Thyroid gland (tissue), 4 donors: ENCODE measurements at regions not wholly inside any gene's neighbourhood (a gene's known extent, or its start where the extent isn't known, plus 50 kb on each side); places are given as distances from the start of the nearest gene placed in this dataset.

ENCODE experiments used
- POLR2A ChIP-seq, 2 donors: fragments of 450-650 bp; IDR thresholded peaks; one replicate each; pipeline ENCODE4 v1.6.1; 2017; ENCODE audit warnings: antibody characterized with exemption in 2 of 2, mild to moderate bottlenecking in 2 of 2, moderate library complexity in 1 of 2
- TF ChIP-seq, protein P1 (sequence below), 6 experiments: fragments of 200-600 bp in 3 of 6; fragments of 450-650 bp in 3 of 6; sonication (generic) in 3 of 6; IDR thresholded peaks; one replicate each; pipeline ENCODE4 v1.5.1; 2016 to 2019; ENCODE audit warnings: antibody characterized with exemption in 6 of 6, mild to moderate bottlenecking in 2 of 6, inconsistent platforms in 1 of 6, moderate library complexity in 1 of 6

GRCh38 chr4:59676389-59676788 lies 1523.7 kb upstream of the ADGRL3 start:
- TF ChIP-seq, protein P1, sequence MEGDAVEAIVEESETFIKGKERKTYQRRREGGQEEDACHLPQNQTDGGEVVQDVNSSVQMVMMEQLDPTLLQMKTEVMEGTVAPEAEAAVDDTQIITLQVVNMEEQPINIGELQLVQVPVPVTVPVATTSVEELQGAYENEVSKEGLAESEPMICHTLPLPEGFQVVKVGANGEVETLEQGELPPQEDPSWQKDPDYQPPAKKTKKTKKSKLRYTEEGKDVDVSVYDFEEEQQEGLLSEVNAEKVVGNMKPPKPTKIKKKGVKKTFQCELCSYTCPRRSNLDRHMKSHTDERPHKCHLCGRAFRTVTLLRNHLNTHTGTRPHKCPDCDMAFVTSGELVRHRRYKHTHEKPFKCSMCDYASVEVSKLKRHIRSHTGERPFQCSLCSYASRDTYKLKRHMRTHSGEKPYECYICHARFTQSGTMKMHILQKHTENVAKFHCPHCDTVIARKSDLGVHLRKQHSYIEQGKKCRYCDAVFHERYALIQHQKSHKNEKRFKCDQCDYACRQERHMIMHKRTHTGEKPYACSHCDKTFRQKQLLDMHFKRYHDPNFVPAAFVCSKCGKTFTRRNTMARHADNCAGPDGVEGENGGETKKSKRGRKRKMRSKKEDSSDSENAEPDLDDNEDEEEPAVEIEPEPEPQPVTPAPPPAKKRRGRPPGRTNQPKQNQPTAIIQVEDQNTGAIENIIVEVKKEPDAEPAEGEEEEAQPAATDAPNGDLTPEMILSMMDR (IDR thresholded peaks at IDR 0.05) = no peak
- no peak for TF ChIP-seq POLR2A (IDR thresholded peaks at IDR 0.05)
